ENCODE measurements at regions not wholly inside any gene's neighbourhood (a gene's known extent, or its start where the extent isn't known, plus 50 kb on each side); places are given as distances from the start of the nearest gene placed in this dataset.

DNA sequence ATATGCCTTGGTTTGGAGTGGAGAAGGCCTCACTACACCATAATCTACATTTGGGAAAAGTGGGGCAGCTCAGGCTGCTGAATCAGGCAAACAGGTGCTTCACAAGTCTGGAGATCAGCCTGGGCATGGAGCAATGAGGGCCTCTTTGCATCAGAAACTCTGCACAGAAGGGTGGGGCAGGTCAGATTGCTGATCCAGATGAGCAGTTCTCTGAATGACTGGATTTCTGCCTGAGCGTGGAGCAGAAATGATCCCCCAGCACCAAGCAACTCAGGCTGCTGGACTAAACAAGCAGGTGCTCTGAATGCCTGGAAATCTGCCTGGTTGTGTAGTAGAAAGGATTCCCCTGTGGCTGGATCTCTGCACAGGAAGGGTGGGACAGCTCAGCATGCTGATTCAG is 605.3 kb upstream of the ZNF804A start:
- no peak overlapping the region for H2AFZ ChIP-seq (ENCODE audit: low read depth, low read length)
- no peak for FAIRE-seq
- no TSS peak for BruUV-seq (replicated peaks)
- H3K9ac ChIP-seq (replicated peaks; ENCODE audit: extremely low read depth, insufficient read depth, low read length), result no peak overlapping the region
- TF ChIP-seq POLR2A (IDR thresholded peaks at IDR 0.05; ENCODE audit: low read depth, low read length), result no peak
- TF ChIP-seq GATA2 (IDR thresholded peaks at IDR 0.05; ENCODE audit: insufficient read depth, insufficient read length, low read depth, low read length), result no peak
- TF ChIP-seq MYC (IDR thresholded peaks at IDR 0.05; ENCODE audit: low read depth, low read length), result no peak
- no peak for TF ChIP-seq EZH2 (IDR thresholded peaks at IDR 0.05; ENCODE audit: borderline replicate concordance, low read depth, low read length, severe bottlenecking)
- no peak for TF ChIP-seq JUN (IDR thresholded peaks at IDR 0.05; ENCODE audit: borderline replicate concordance, insufficient read depth, insufficient read length, low read depth)
- no peaks in the 10 kb centered on the region for H3K4me1 ChIP-seq (ENCODE audit: control insufficient read depth, extremely low read depth, insufficient read depth, low read length)
- CTCF ChIA-PET, result no interaction called here
- no peak overlapping the region for H3K27ac ChIP-seq (ENCODE audit: insufficient read depth, low read depth, low read length)
- DNase-seq (ENCODE audit: low read depth, low spot score), result no peak
- intact Hi-C loops (cut with micrococcal nuclease) (no loop called here), dilution Hi-C loops (cut with MboI; ENCODE audit: extremely low pct_ligation_motif_present, low sequenced_read_pairs) (no loop called here)
- POLR2A ChIA-PET, result no interaction called here
- H3K79me2 ChIP-seq (ENCODE audit: control insufficient read depth, insufficient read depth, low read length), result no peaks in the 10 kb centered on the region
- no peaks in the 10 kb centered on the region for H3K27me3 ChIP-seq (ENCODE audit: control insufficient read depth in 2 of 2, insufficient read depth in 2 of 2, low read length in 2 of 2)
- no peaks in the 10 kb centered on the region for H3K36me3 ChIP-seq (ENCODE audit: control insufficient read depth in 2 of 2, extremely low read depth in 1 of 2, insufficient read depth in 2 of 2, low read length in 2 of 2)
- no peaks in the 10 kb centered on the region for H3K9me1 ChIP-seq (replicated peaks; ENCODE audit: control insufficient read depth, extremely low read depth, insufficient read depth, low read length)
- no peaks in the 10 kb centered on the region for H4K20me1 ChIP-seq (replicated peaks; ENCODE audit: control insufficient read depth, extremely low read depth, insufficient read depth, low read length)
- no peak overlapping the region for H3K4me2 ChIP-seq (ENCODE audit: insufficient read depth, low read length)
- peaks cover 4% of the 10 kb centered on the region for H3K9me3 ChIP-seq (replicated peaks; ENCODE audit: control insufficient read depth, insufficient read depth, low read length)
- H3K4me3 ChIP-seq (replicated peaks in 1 of 3; ENCODE audit: insufficient read depth in 1 of 3, low read depth in 1 of 3, low read length in 3 of 3), result no peak overlapping the region

DNA sequence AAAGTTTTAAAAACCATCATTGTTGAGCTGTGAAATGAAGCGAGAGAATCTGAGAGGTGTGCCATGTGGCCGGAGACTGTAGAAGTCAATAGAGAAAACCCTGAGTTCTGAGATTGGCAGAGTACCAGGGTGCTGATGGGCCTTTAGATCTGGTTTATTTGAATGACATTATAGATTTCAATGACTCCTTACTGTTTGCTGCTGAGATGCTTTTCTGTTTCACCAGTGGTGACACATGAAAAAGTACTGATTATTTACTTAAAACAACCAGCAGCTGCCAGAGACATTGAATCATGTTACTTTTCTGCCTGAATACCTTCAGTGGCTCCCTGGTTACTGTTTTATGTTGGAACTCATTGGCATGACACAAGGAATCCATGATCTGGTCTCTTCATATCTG is 602.7 kb upstream of the ZNF804A start:
- no peaks in the 10 kb centered on the region for H3K27me3 ChIP-seq (ENCODE audit: control insufficient read depth in 2 of 2, insufficient read depth in 2 of 2, low read length in 2 of 2)
- peaks cover 4% of the 10 kb centered on the region for H3K9me3 ChIP-seq (replicated peaks; ENCODE audit: control insufficient read depth, insufficient read depth, low read length)
- dilution Hi-C loops (cut with MboI; ENCODE audit: extremely low pct_ligation_motif_present, low sequenced_read_pairs), result no loop called here
- no peaks in the 10 kb centered on the region for H3K9me1 ChIP-seq (replicated peaks; ENCODE audit: control insufficient read depth, extremely low read depth, insufficient read depth, low read length)
- no peak overlapping the region for H3K4me2 ChIP-seq (ENCODE audit: insufficient read depth, low read length)
- TF ChIP-seq, protein P1, sequence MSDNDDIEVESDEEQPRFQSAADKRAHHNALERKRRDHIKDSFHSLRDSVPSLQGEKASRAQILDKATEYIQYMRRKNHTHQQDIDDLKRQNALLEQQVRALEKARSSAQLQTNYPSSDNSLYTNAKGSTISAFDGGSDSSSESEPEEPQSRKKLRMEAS (IDR thresholded peaks at IDR 0.05; ENCODE audit: insufficient read depth, insufficient read length), result no peak
- no peak for TF ChIP-seq EZH2 (IDR thresholded peaks at IDR 0.05; ENCODE audit: borderline replicate concordance, low read depth, low read length, severe bottlenecking)
- TF ChIP-seq JUN (IDR thresholded peaks at IDR 0.05; ENCODE audit: borderline replicate concordance, insufficient read depth, insufficient read length, low read depth), result no peak
- TF ChIP-seq FOS (IDR thresholded peaks at IDR 0.05; ENCODE audit: borderline replicate concordance, insufficient read depth, low read length), result no peak
- no peak for TF ChIP-seq GATA2 (IDR thresholded peaks at IDR 0.05; ENCODE audit: insufficient read depth, insufficient read length, low read depth, low read length)
- TF ChIP-seq POLR2A (IDR thresholded peaks at IDR 0.05; ENCODE audit: low read depth, low read length), result no peak
- no peak for TF ChIP-seq MYC (IDR thresholded peaks at IDR 0.05; ENCODE audit: low read depth, low read length)
- TF ChIP-seq, protein P2, sequence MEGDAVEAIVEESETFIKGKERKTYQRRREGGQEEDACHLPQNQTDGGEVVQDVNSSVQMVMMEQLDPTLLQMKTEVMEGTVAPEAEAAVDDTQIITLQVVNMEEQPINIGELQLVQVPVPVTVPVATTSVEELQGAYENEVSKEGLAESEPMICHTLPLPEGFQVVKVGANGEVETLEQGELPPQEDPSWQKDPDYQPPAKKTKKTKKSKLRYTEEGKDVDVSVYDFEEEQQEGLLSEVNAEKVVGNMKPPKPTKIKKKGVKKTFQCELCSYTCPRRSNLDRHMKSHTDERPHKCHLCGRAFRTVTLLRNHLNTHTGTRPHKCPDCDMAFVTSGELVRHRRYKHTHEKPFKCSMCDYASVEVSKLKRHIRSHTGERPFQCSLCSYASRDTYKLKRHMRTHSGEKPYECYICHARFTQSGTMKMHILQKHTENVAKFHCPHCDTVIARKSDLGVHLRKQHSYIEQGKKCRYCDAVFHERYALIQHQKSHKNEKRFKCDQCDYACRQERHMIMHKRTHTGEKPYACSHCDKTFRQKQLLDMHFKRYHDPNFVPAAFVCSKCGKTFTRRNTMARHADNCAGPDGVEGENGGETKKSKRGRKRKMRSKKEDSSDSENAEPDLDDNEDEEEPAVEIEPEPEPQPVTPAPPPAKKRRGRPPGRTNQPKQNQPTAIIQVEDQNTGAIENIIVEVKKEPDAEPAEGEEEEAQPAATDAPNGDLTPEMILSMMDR (IDR thresholded peaks at IDR 0.05; ENCODE audit: extremely low read depth in 1 of 2, insufficient read depth in 1 of 2, low read depth in 1 of 2, low read length in 2 of 2), result no peak
- TF ChIP-seq POLR2AphosphoS5 (IDR thresholded peaks at IDR 0.05; ENCODE audit: insufficient read depth, low read depth, low read length), result no peak
- no peak for FAIRE-seq
- CTCF ChIA-PET, result no interaction called here
- no TSS peak for BruUV-seq (replicated peaks)
- no peaks in the 10 kb centered on the region for H3K36me3 ChIP-seq (ENCODE audit: control insufficient read depth in 2 of 2, extremely low read depth in 1 of 2, insufficient read depth in 2 of 2, low read length in 2 of 2)
- no peaks in the 10 kb centered on the region for H3K79me2 ChIP-seq (ENCODE audit: control insufficient read depth, insufficient read depth, low read length)
- no peak overlapping the region for H3K27ac ChIP-seq (ENCODE audit: insufficient read depth, low read depth, low read length)
- POLR2A ChIA-PET, result no interaction called here
- H4K20me1 ChIP-seq (replicated peaks; ENCODE audit: control insufficient read depth, extremely low read depth, insufficient read depth, low read length), result no peaks in the 10 kb centered on the region
- H2AFZ ChIP-seq (ENCODE audit: low read depth, low read length), result no peak overlapping the region
- no peak for DNase-seq (ENCODE audit: low read depth, low spot score)
- intact Hi-C loops (cut with micrococcal nuclease), result no loop called here
- H3K4me3 ChIP-seq (replicated peaks in 1 of 3; ENCODE audit: insufficient read depth in 1 of 3, low read depth in 1 of 3, low read length in 3 of 3), result no peak overlapping the region
- H3K4me1 ChIP-seq (ENCODE audit: control insufficient read depth, extremely low read depth, insufficient read depth, low read length), result no peaks in the 10 kb centered on the region
- H3K9ac ChIP-seq (replicated peaks; ENCODE audit: extremely low read depth, insufficient read depth, low read length), result no peak overlapping the region

All from endothelial cell of umbilical vein (primary cell).